ENCODE measurements at regions not wholly inside any gene's neighbourhood (a gene's known extent, or its start where the extent isn't known, plus 50 kb on each side); places are given as distances from the start of the nearest gene placed in this dataset.
A peak's percentile ranks its signal among the peaks of the same experiment; 100 is the strongest.

GRCh38 chr3:40908612-40909011, 290.7 kb upstream of the CTNNB1 start:
- TF ChIP-seq CTCF (conservative IDR thresholded peaks at IDR 0.05; ENCODE audit: low read depth, low read length): no peak
- H3K4me3 ChIP-seq (ENCODE audit: low read depth, low read length): no peak overlapping the region

GRCh38 chr3:40911264-40911663, 288.0 kb upstream of the CTNNB1 start:
- H3K4me3 ChIP-seq (ENCODE audit: low read depth, low read length): no peak overlapping the region
- DNase-seq (ENCODE audit: low read depth): peak; percentile 10
- no peak for TF ChIP-seq CTCF (conservative IDR thresholded peaks at IDR 0.05; ENCODE audit: low read depth, low read length)

More at GRCh38 chr3:40908612-40909011, 290.7 kb upstream of the CTNNB1 start:
- no peak for DNase-seq (ENCODE audit: low read depth)

- no peak for TF ChIP-seq CTCF (conservative IDR thresholded peaks at IDR 0.05; ENCODE audit: low read depth, low read length)
- no peak overlapping the region for H3K4me3 ChIP-seq (ENCODE audit: low read depth, low read length)
- no peak for DNase-seq (ENCODE audit: low read depth)
These were observed 287.4 kb upstream of the CTNNB1 start for GRCh38 chr3:40911928-40912327.

- DNase-seq (ENCODE audit: low read depth): no peak
- H3K4me3 ChIP-seq (ENCODE audit: low read depth, low read length): no peak overlapping the region
- no peak for TF ChIP-seq CTCF (conservative IDR thresholded peaks at IDR 0.05; ENCODE audit: low read depth, low read length)
These were observed 286.8 kb upstream of the CTNNB1 start for GRCh38 chr3:40912461-40912860.

- no peak overlapping the region for H3K4me3 ChIP-seq (ENCODE audit: low read depth, low read length)
- no peak for DNase-seq (ENCODE audit: low read depth)
- no peak for TF ChIP-seq CTCF (conservative IDR thresholded peaks at IDR 0.05; ENCODE audit: low read depth, low read length)
These were observed 286.1 kb upstream of the CTNNB1 start for GRCh38 chr3:40913192-40913591.

GRCh38 chr3:40913641-40914040, 285.7 kb upstream of the CTNNB1 start:
- no peak for TF ChIP-seq CTCF (conservative IDR thresholded peaks at IDR 0.05; ENCODE audit: low read depth, low read length)
- H3K4me3 ChIP-seq (ENCODE audit: low read depth, low read length): no peak overlapping the region
- DNase-seq (ENCODE audit: low read depth): no peak

GRCh38 chr3:40914475-40914874, 284.8 kb upstream of the CTNNB1 start:
- no peak overlapping the region for H3K4me3 ChIP-seq (ENCODE audit: low read depth, low read length)
- no peak for TF ChIP-seq CTCF (conservative IDR thresholded peaks at IDR 0.05; ENCODE audit: low read depth, low read length)
- DNase-seq (ENCODE audit: low read depth): no peak

All from choroid plexus epithelial cell (primary cell).